Activated T-helper 1 cell treated with anti-CD3 and anti-CD28 coated beads, Interleukin-12 subunit alpha, Interleukin-12 subunit beta, Interleukin-2, Interleukin-4 antibody, amounts not matched to agents 30 ng/mL and 10 ng/mL and 1 ng/mL, durations not matched to agents 14 hours and 24 hours and 36 hours (primary cell): ENCODE measurements at regions not wholly inside any gene's neighbourhood (a gene's known extent, or its start where the extent isn't known, plus 50 kb on each side); places are given as distances from the start of the nearest gene placed in this dataset.

Experiments used
- DNase-seq: peaks from one replicate; pipeline ENCODE4 v3.0.0; 2021; ENCODE audit warnings: low spot score
- H3K27ac Mint-ChIP-seq: one replicate; pipeline ENCODE4 v1.8.0; 2021; ENCODE audit warnings: mild to moderate bottlenecking, mixed read lengths
- H3K27me3 Mint-ChIP-seq: one replicate; pipeline ENCODE4 v1.8.0; 2022; ENCODE audit warnings: mild to moderate bottlenecking, moderate library complexity, mixed read lengths; ENCODE audit not compliant: insufficient read depth
- H3K36me3 Mint-ChIP-seq: one replicate; pipeline ENCODE4 v1.8.0; 2021; ENCODE audit warnings: low read depth, mixed read lengths
- H3K4me1 Mint-ChIP-seq: one replicate; pipeline ENCODE4 v1.8.0; 2021; ENCODE audit warnings: low read depth, mixed read lengths
- H3K4me3 Mint-ChIP-seq: one replicate; pipeline ENCODE4 v1.8.0; 2021; ENCODE audit warnings: mild to moderate bottlenecking, moderate library complexity, mixed read lengths
- H3K9me3 Mint-ChIP-seq: one replicate; pipeline ENCODE4 v1.8.0; 2021; ENCODE audit warnings: mixed read lengths
- intact Hi-C: fragments of 100-400 bp; cut with micrococcal nuclease; formaldehyde crosslinking; loops from one replicate; pipeline ENCODE4 v1.15.1; 2024

DNA sequence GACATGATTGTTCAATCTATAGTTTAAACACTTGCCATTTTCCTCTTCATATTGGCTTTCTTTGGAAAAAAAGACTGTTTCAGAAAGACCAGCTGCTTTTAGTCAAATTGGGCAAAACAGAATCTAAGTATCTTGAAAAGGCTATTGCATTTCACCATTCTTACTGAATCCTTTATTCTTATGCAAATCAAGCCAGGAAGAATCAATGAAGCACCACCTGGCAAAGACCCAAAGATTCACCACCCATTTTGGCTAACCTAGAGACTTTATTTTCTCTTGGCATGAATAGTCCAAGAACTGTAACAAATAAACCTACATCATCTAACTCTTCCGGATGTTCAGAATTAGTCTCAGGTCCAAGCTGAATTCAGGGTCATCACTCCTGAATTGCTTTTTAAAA, 71.3 kb upstream of the EYA4 start:
- no peak for DNase-seq
- H3K4me1 Mint-ChIP-seq = no peaks in the 10 kb centered on the region
- no peak overlapping the region for H3K27ac Mint-ChIP-seq
- no peak overlapping the region for H3K4me3 Mint-ChIP-seq
- H3K9me3 Mint-ChIP-seq = no peaks in the 10 kb centered on the region
- H3K36me3 Mint-ChIP-seq = no peaks in the 10 kb centered on the region
- intact Hi-C loops = no loop called here
- H3K27me3 Mint-ChIP-seq = no peaks in the 10 kb centered on the region

DNA sequence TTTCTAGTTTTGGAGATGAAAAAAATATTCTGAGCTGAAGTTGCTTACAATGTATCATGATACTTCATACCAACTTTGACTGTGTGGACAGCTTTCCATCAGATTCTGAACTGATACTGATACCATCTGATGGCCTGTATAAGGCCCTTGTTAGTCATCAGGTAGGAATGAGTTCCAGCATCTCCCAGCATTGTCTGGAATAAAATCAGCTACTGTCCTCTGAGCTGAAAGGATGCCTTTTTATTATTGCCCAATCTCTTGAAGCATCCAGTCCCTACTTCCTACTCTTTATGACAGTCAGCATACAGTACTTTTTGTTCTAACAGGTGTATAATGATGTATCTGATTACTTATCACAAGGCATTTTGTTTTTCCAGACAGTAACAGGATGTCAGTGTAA, 70.6 kb upstream of the EYA4 start:
- no peaks in the 10 kb centered on the region for H3K9me3 Mint-ChIP-seq
- no peaks in the 10 kb centered on the region for H3K4me1 Mint-ChIP-seq
- intact Hi-C loops = no loop called here
- no peaks in the 10 kb centered on the region for H3K27me3 Mint-ChIP-seq
- DNase-seq = no peak
- no peaks in the 10 kb centered on the region for H3K36me3 Mint-ChIP-seq
- H3K27ac Mint-ChIP-seq = no peak overlapping the region
- no peak overlapping the region for H3K4me3 Mint-ChIP-seq

DNA sequence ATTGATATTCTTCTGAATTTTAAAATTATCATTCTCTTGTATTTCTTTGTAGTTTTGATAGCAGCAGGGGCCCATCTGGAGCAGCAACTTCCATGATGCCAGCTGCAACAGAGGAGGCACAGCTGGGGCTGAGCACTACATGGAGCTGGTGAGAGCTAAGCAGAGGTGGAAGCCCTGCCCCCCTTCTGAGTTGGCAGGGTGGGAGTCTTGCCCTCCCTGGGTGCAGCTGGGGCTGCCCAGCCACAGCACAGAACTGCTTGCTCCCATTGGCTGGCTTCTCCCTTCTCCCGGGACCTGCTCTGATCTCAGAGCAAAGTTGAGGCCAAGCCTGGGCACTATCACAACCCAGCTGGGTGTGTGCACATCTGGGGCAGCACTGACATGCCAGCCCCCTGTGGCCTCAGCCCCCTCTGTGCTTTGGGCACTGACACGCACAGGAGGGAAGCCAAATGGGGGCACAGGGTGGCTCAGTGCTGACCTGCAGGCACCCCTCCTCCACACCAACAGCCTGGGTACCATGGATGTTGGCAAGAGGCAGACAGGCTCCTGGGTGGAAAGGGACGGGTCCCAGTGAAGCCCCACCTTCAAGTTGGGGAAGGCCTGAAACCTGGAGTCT, 69.1 kb upstream of the EYA4 start:
- H3K27ac Mint-ChIP-seq = no peak overlapping the region
- intact Hi-C loops = no loop called here
- no peak overlapping the region for H3K4me3 Mint-ChIP-seq
- no peaks in the 10 kb centered on the region for H3K27me3 Mint-ChIP-seq
- DNase-seq = no peak
- no peaks in the 10 kb centered on the region for H3K36me3 Mint-ChIP-seq
- no peaks in the 10 kb centered on the region for H3K4me1 Mint-ChIP-seq
- H3K9me3 Mint-ChIP-seq = no peaks in the 10 kb centered on the region

DNA sequence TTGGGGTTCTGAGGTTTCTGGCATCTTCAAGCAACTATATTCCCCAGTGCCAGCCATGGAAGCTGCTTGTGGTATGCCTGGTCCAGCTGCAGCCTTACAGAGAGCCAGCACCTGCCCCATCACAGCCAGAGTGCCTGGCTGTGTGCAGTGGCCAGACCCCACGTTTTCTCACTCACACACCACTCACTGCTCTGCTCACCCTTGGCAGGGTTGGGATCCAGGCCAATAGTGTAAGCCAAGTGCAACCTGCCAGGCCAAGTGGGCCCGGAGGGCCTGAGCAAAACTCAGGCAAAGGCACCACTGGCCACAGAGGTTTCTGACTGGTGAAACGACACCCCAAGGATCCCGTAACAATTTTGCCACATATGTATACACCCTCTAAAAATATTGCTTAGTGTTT, 67.9 kb upstream of the EYA4 start:
- Mint-ChIP-seq H3K9me3 (no peaks in the 10 kb centered on the region), H3K4me3 (no peak overlapping the region), H3K36me3 (no peaks in the 10 kb centered on the region), H3K27me3 (no peaks in the 10 kb centered on the region), H3K27ac (no peak overlapping the region), H3K4me1 (no peaks in the 10 kb centered on the region)
- intact Hi-C loops = no loop called here
- DNase-seq = no peak

DNA sequence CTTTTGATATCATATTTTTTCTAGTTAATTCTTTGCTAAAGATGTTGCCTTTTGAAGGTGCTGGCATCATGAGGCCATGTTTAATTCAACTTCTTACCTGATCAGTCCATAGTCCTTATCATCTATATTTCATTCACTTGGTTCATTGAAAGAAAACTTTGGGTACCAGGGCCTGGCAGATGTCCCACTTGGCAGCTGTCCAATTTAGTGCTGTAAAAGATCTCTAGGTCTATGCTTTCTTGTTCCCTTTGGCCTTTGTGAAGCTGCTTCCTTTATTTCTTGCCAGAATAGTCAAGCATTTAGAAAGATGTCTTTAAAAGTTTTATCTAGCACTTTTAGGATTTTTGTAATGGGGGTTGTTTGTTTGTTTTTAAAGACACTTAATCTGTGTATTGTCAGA, 61.7 kb upstream of the EYA4 start:
- no peaks in the 10 kb centered on the region for H3K36me3 Mint-ChIP-seq
- H3K9me3 Mint-ChIP-seq = no peaks in the 10 kb centered on the region
- H3K27me3 Mint-ChIP-seq = no peaks in the 10 kb centered on the region
- H3K4me3 Mint-ChIP-seq = no peak overlapping the region
- no peaks in the 10 kb centered on the region for H3K4me1 Mint-ChIP-seq
- no peak overlapping the region for H3K27ac Mint-ChIP-seq
- no peak for DNase-seq
- intact Hi-C loops = no loop called here

DNA sequence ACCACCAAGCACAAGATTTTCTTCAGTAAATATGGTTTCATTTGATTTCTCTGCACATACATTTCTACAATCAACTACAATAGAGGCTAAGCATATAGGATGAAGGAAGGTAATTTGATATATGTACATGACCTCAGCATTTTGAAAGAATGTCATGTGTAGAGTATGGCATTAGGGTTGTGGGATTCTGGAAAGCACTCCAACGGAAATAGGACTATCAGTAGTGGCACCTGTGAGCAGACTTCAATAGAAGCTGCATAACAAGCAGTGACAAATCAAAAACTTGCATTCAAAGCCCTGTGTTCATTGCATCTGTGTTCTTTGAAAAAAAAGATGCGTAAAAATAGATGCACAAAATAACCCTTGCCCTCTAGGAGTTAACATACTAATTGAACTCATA, 57.5 kb upstream of the EYA4 start:
- no peaks in the 10 kb centered on the region for H3K27me3 Mint-ChIP-seq
- intact Hi-C loops = loop anchor here (2.0 kb wide), 1 partner anchor 369 kb away; no protein-coding TSS in a partner anchor
- H3K36me3 Mint-ChIP-seq = no peaks in the 10 kb centered on the region
- no peak for DNase-seq
- H3K27ac Mint-ChIP-seq = no peak overlapping the region
- no peaks in the 10 kb centered on the region for H3K9me3 Mint-ChIP-seq
- H3K4me3 Mint-ChIP-seq = no peak overlapping the region
- H3K4me1 Mint-ChIP-seq = no peaks in the 10 kb centered on the region

DNA sequence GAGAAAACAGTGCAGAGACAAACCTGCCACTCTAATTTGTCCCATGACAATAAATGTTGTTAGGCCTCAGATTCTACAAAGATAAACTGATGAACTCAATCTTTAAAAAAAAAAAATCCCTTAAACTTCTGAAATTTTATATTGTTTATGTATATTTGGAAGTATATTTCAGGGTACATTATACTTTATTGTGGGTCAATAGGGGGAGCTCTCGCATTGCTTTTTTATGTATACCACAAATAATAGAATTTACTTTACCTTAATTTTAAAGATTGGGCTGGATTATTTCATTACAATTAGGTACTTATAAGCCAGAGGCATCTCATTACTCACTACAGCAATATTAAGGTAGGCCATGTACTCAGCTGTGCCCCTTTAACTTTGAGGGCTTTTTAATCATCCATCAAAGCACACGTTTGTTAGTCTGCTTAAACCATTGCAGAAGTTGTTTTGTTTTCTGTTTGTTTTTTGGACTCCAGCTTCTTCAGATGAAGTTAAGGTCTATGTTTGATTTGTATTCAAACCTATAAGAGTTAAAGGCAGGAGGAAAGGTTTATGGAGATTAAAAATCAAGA, 56.3 kb upstream of the EYA4 start:
- intact Hi-C loops = loop anchor here (2.0 to 5.0 kb wide), 3 partner anchors 223 to 368 kb away; no protein-coding TSS in a partner anchor
- no peaks in the 10 kb centered on the region for H3K9me3 Mint-ChIP-seq
- H3K27ac Mint-ChIP-seq = no peak overlapping the region
- no peaks in the 10 kb centered on the region for H3K36me3 Mint-ChIP-seq
- no peak overlapping the region for H3K4me3 Mint-ChIP-seq
- DNase-seq = no peak
- no peaks in the 10 kb centered on the region for H3K4me1 Mint-ChIP-seq
- peaks cover 1% of the 10 kb centered on the region for H3K27me3 Mint-ChIP-seq

DNA sequence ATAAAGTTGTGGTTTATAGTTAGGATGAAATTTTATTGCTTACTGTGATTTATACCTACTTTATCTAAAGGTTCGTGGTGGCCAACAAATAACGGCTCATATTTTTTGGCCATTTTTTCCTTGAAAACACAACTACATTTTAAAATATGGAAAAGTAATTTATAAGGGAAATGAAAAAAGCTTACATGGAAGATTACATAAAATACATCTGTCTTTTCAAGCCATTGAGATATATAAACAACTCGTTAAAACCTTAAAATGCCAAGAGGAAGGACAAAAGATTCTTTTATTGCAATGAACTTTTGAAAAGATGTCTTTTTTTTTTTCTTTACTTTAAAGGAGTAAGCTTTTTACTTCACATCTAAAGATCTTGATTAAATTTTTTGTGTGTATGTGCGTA, 55.4 kb upstream of the EYA4 start:
- Mint-ChIP-seq H3K27me3 (peaks cover 1% of the 10 kb centered on the region), H3K4me1 (no peaks in the 10 kb centered on the region), H3K27ac (no peak overlapping the region), H3K9me3 (no peaks in the 10 kb centered on the region), H3K36me3 (no peaks in the 10 kb centered on the region), H3K4me3 (no peak overlapping the region)
- intact Hi-C loops = loop anchor here (2.0 to 5.0 kb wide), 3 partner anchors 223 to 367 kb away; no protein-coding TSS in a partner anchor
- no peak for DNase-seq

DNA sequence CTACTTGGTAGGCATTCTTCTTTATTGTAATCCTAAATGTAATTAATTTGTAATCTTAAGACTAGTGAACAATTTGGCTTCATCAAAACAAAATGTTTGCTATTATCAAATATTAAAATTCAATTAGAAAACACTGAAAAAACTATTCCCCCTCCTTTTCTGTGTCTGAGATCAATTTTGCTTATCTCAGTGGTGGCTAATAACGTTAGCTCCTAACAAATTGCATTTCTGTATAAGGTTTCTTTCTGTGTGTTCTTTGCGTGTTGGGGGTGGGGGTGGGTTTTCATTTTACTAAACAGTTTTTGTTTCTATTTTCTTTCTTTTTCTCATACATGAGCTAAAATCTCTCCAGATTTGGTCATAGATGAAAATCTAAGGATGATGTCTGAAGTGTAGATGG, 54.0 kb upstream of the EYA4 start:
- Mint-ChIP-seq H3K36me3 (no peaks in the 10 kb centered on the region), H3K4me3 (no peak overlapping the region)

DNA sequence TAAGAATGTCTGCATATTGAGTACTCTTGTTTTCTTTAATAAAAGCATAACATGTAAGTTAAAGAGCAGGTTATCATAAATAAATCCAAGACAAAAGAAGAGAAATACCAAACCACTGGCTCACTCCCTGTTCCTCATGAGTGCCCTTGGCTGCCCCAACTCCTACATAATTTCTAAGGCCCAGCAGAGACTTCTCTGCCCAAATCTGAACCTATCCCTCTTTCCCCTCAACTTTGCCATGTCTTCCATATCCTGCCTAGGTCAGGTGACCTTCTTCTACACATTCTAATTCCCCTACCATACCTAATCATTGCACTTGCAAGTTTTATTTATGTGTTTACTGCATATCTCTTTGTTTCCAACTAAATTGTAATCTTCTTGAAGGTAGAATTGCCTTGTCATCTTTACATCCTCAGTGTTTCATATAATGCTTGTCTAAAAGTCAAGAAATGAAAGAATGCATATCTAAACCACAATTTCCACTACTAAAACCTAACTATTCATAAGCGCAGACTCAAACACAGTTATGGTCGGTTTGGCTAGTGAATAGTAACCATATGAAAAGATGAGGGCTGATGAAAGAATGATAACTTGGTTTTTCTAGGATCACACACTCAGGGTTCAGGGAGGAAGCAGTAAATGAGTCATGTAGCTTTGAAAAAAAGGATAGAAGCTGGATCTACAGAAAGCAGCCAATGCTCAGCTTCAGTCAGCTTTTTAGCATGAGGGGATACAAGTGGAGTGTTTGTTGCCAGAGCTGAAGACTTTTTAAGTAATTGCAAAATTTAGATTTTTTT, 53.3 kb upstream of the EYA4 start:
- Mint-ChIP-seq H3K4me3 (no peak overlapping the region), H3K36me3 (no peaks in the 10 kb centered on the region), H3K4me1 (no peaks in the 10 kb centered on the region), H3K9me3 (no peaks in the 10 kb centered on the region), H3K27me3 (peaks cover 1% of the 10 kb centered on the region), H3K27ac (no peak overlapping the region)
- DNase-seq = no peak
- intact Hi-C loops = loop anchor here (5.0 kb wide), 2 partner anchors 226 to 324 kb away; no protein-coding TSS in a partner anchor

More for the DNA sequence above, 54.0 kb upstream of the EYA4 start:
- H3K27ac Mint-ChIP-seq = no peak overlapping the region
- DNase-seq = no peak
- no peaks in the 10 kb centered on the region for H3K9me3 Mint-ChIP-seq
- peaks cover 1% of the 10 kb centered on the region for H3K27me3 Mint-ChIP-seq
- intact Hi-C loops = loop anchor here (5.0 kb wide), 2 partner anchors 225 to 325 kb away; no protein-coding TSS in a partner anchor
- H3K4me1 Mint-ChIP-seq = no peaks in the 10 kb centered on the region

DNA sequence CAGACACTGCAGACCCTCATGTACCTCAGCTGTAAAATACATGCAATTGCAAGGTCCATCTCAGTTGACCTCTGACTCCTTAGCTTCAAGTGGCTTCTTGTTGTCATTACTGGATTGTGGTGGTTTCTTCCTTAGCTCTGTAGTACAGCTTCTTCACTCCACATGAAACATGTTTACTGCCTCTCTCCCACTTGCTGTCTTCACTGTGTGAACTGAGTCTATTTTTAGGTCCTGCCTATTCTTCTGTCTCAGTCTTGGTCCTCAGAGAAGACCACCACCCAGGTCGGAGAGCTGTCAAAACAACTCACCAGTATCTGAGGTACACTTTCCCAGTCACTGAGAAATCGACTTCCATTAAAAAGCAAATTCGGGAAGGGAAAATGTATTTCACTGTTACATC, 50.2 kb upstream of the EYA4 start:
- H3K27ac Mint-ChIP-seq = no peak overlapping the region
- H3K9me3 Mint-ChIP-seq = no peaks in the 10 kb centered on the region
- H3K4me3 Mint-ChIP-seq = no peak overlapping the region
- intact Hi-C loops = no loop called here
- no peaks in the 10 kb centered on the region for H3K4me1 Mint-ChIP-seq
- H3K27me3 Mint-ChIP-seq = peaks cover 1% of the 10 kb centered on the region
- H3K36me3 Mint-ChIP-seq = no peaks in the 10 kb centered on the region
- DNase-seq = no peak

DNA sequence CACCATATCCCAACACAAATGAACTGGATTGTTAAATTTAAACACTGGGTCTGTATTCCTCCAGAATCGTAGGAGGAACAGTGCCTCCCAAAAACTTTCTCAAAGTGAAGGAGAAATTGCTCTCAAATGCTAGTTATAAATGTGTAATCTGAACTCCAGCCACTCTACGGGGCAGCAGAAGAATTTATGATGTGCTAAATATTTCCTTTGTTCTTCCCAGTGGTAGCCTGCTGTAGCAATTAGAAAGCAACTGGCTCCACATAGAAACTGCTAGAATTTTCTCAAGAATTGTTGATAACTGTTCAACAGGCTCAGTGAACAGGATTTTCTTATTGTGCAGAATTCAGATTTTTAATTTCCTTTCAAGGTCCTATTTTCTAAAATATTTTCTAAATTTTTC, 49.8 kb upstream of the EYA4 start:
- H3K4me1 Mint-ChIP-seq = no peaks in the 10 kb centered on the region
- no peaks in the 10 kb centered on the region for H3K36me3 Mint-ChIP-seq
- H3K4me3 Mint-ChIP-seq = no peak overlapping the region
- no peak overlapping the region for H3K27ac Mint-ChIP-seq
- H3K9me3 Mint-ChIP-seq = no peaks in the 10 kb centered on the region
- DNase-seq = no peak
- peaks cover 1% of the 10 kb centered on the region for H3K27me3 Mint-ChIP-seq
- intact Hi-C loops = no loop called here
